GM19193 (cell line): ENCODE measurements at regions not wholly inside any gene's neighbourhood (a gene's known extent, or its start where the extent isn't known, plus 50 kb on each side); places are given as distances from the start of the nearest gene placed in this dataset.

ENCODE experiments used
- POLR2A ChIP-seq: IDR thresholded peaks from 4 replicates; pipeline ENCODE4 v1.6.1; 2011; ENCODE audit not compliant: insufficient read depth, insufficient read length; ENCODE audit errors: extremely low read depth

- TF ChIP-seq POLR2A, result no peak
These were observed 88.9 kb upstream of the THBS1 start for GRCh38 chr15:39491886-39492490.

- TF ChIP-seq POLR2A, result no peak
These were observed 87.3 kb upstream of the THBS1 start for GRCh38 chr15:39493424-39494067.

GRCh38 chr15:39494462-39494861 is 86.4 kb upstream of the THBS1 start:
- TF ChIP-seq POLR2A, result no peak

GRCh38 chr15:39495871-39496840 is 84.7 kb upstream of the THBS1 start:
- TF ChIP-seq POLR2A, result no peak

GRCh38 chr15:39497016-39497758 is 83.7 kb upstream of the THBS1 start:
- no peak for TF ChIP-seq POLR2A

GRCh38 chr15:39497759-39498565 is 82.9 kb upstream of the THBS1 start:
- no peak for TF ChIP-seq POLR2A

GRCh38 chr15:39498629-39499028 is 82.2 kb upstream of the THBS1 start:
- TF ChIP-seq POLR2A, result no peak

GRCh38 chr15:39499042-39499441 is 81.8 kb upstream of the THBS1 start:
- TF ChIP-seq POLR2A, result no peak

GRCh38 chr15:39499681-39500080 is 81.2 kb upstream of the THBS1 start:
- TF ChIP-seq POLR2A, result no peak

GRCh38 chr15:39501366-39502081 is 79.4 kb upstream of the THBS1 start:
- TF ChIP-seq POLR2A, result no peak

- TF ChIP-seq POLR2A, result no peak
These were observed 78.8 kb upstream of the THBS1 start for GRCh38 chr15:39502082-39502447.

- no peak for TF ChIP-seq POLR2A
These were observed 78.2 kb upstream of the THBS1 start for GRCh38 chr15:39502611-39503195.

GRCh38 chr15:39503526-39503925 is 77.4 kb upstream of the THBS1 start:
- no peak for TF ChIP-seq POLR2A
